ENCODE measurements at regions not wholly inside any gene's neighbourhood (a gene's known extent, or its start where the extent isn't known, plus 50 kb on each side); places are given as distances from the start of the nearest gene placed in this dataset.

DNA sequence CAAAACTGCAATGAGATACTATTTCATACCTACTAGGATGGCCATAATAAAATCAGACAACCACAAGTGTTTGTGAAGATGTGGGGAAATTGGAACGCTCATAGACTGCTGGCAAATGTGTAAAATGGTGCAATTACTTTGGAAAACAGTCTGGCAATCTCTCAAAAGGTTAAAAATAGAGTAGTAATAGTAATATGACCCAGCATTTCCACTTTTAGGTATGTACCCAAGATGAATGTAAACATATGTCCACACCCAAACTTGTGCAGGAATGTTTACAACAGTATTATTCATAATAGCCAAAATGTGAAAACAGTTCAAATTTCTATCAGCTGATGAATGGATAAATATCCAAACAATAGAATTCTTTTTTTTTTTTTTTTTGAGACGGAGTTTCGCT lies 731.6 kb upstream of the ANKRD30A start:
- no peak overlapping the region for H3K4me3 ChIP-seq (ENCODE audit: low read depth, poor library complexity, severe bottlenecking)
- DNase-seq (ENCODE audit: low spot score in 2 of 2): no peak
- 71 to 84% methylated on average over 3 of the region's 3 CpGs for WGBS, 2 donors
- intact Hi-C loops (cut with DNase I; ENCODE audit: low total_unique reads): no loop called here
- TF ChIP-seq CTCF (IDR thresholded peaks at IDR 0.05) (no peak), POLR2A (IDR thresholded peaks at IDR 0.05) (no peak)

GRCh38 chr10:36391405-36391804 lies 734.0 kb upstream of the ANKRD30A start:
- 79 to 85% methylated on average over 4 of the region's 4 CpGs for WGBS, 2 donors
- no peak overlapping the region for H3K4me3 ChIP-seq (ENCODE audit: low read depth, poor library complexity, severe bottlenecking)
- intact Hi-C loops (cut with DNase I; ENCODE audit: low total_unique reads): no loop called here
- TF ChIP-seq CTCF (IDR thresholded peaks at IDR 0.05) (no peak), POLR2A (IDR thresholded peaks at IDR 0.05) (no peak)
- no peak for DNase-seq (ENCODE audit: low spot score in 2 of 2)

- WGBS, 2 donors: 48 to 64% methylated on average over 1 of the region's 1 CpG
- TF ChIP-seq CTCF (IDR thresholded peaks at IDR 0.05) (no peak), POLR2A (IDR thresholded peaks at IDR 0.05) (no peak)
- H3K4me3 ChIP-seq (ENCODE audit: low read depth, poor library complexity, severe bottlenecking): no peak overlapping the region
- DNase-seq (ENCODE audit: low spot score in 2 of 2): no peak
- intact Hi-C loops (cut with DNase I; ENCODE audit: low total_unique reads): no loop called here
These were observed 735.2 kb upstream of the ANKRD30A start for GRCh38 chr10:36390221-36390620.

DNA sequence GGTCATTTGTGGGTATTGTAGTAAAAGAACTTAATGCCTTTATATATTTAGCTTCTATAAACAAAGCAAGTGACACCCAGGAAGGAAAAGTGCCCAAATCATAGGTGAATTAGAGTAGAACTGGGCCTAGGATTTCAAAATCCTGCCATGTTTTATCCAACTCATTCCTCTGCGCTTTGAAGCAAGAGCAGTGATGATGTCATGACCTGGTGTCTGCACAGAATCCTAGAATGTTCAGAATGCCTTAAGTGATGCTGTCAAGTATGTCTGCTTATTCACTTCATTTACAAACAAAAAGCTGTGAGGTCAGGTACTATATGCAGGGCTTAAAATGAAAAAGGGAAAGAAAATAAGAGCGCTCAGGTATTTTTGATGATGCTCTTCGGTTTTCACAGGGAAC lies 737.2 kb upstream of the ANKRD30A start:
- intact Hi-C loops (cut with DNase I; ENCODE audit: low total_unique reads): no loop called here

DNA sequence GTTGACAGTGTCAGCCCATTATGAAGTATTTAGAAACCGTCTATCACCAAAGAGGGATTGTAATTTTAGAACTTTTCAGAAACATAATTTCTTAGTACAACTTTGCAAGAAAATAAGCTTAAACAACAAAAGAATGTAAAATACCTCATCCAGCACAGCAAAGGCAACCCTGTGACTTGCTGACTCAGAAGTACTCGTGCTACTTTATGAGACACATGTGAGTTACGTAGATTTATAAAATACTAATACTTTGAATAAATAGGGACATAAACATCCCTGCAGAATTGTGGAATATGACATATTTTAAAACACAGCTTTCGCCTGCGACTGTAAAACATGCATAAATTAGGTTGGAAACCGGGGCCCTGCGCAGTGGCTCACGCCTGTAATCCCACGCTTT lies 739.7 kb upstream of the ANKRD30A start:
- WGBS, 2 donors: 89% methylated on average over 9 of the region's 9 CpGs
- H3K4me3 ChIP-seq (ENCODE audit: low read depth, poor library complexity, severe bottlenecking): no peak overlapping the region
- intact Hi-C loops (cut with DNase I; ENCODE audit: low total_unique reads): no loop called here
- DNase-seq (ENCODE audit: low spot score in 2 of 2): no peak
- TF ChIP-seq CTCF (IDR thresholded peaks at IDR 0.05): no peak
- TF ChIP-seq POLR2A (IDR thresholded peaks at IDR 0.05): no peak

More for the DNA sequence above, 737.2 kb upstream of the ANKRD30A start:
- no peak for TF ChIP-seq POLR2A (IDR thresholded peaks at IDR 0.05)
- TF ChIP-seq CTCF (IDR thresholded peaks at IDR 0.05): no peak
- 90 to 96% methylated on average over 3 of the region's 3 CpGs for WGBS, 2 donors
- no peak for DNase-seq (ENCODE audit: low spot score in 2 of 2)
- no peak overlapping the region for H3K4me3 ChIP-seq (ENCODE audit: low read depth, poor library complexity, severe bottlenecking)

DNA sequence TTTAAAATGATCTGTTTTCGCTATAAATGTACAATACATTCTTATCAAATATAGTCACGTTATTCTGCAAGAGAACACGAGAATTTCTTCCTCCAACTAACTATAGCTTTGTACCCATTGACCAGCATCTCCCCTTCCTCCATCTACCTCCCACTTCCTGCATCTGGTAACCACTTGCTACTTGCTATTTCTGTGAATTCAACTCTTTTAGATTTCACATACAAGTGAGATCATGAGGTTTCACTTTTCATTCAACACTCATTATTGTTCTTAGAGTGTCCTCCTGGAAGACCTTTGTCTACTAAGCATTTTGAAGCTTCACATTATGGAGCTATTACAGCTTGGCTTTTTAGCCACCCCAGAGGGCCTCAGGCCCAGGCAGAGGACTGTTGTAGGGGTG lies 741.3 kb upstream of the FZD8 start:
- intact Hi-C loops (cut with DNase I; ENCODE audit: low total_unique reads): no loop called here
- TF ChIP-seq POLR2A (IDR thresholded peaks at IDR 0.05): no peak
- TF ChIP-seq CTCF (IDR thresholded peaks at IDR 0.05): no peak
- no peak overlapping the region for H3K4me3 ChIP-seq (ENCODE audit: low read depth, poor library complexity, severe bottlenecking)
- no peak for DNase-seq (ENCODE audit: low spot score in 2 of 2)
- 91% methylated on average over 3 of the region's 3 CpGs for WGBS, 2 donors

Measured in lower leg skin (tissue), 4 donors.